Spleen (tissue), 7 donors: ENCODE measurements at regions not wholly inside any gene's neighbourhood (a gene's known extent, or its start where the extent isn't known, plus 50 kb on each side); places are given as distances from the start of the nearest gene placed in this dataset.

ENCODE experiments used
- POLR2A ChIP-seq, 3 donors: fragments of 450-650 bp; IDR thresholded peaks; one replicate each; pipeline ENCODE4 v1.5.1; 2017; ENCODE audit warnings: antibody characterized with exemption in 3 of 3, mild to moderate bottlenecking in 1 of 3
- POLR2AphosphoS5 ChIP-seq, 3 donors: sonication (generic); formaldehyde crosslinking; IDR thresholded peaks; one replicate each; pipeline ENCODE4 v1.5.1; 2017; ENCODE audit warnings: antibody characterized with exemption in 3 of 3
- TF ChIP-seq, protein P1 (sequence below), 11 experiments: fragments of 200-600 bp in 7 of 11; fragments of 450-650 bp in 4 of 11; sonication (generic) in 4 of 11; IDR thresholded peaks in 8 of 11; conservative IDR thresholded peaks in 3 of 11; 1 replicate in 7 of 11; 2 replicates in 4 of 11; pipeline versions ENCODE4 v1.4.0 to v1.8.0; 2016 to 2021; ENCODE audit warnings: antibody characterized with exemption in 11 of 11, inconsistent platforms in 4 of 11, mild to moderate bottlenecking in 1 of 11
- donor health status: DM: no; HTN: no; CAD: no; lungs with moderate emphysema.
- donor health status: DM: no; HTN: no; CAD: no.
- donor health status: DM: no; HTN: no; CAD: no.

GRCh38 chr3:106231086-106231485, 362.3 kb upstream of the CBLB start:
- TF ChIP-seq POLR2AphosphoS5 (IDR thresholded peaks at IDR 0.05) (no peak), POLR2A (IDR thresholded peaks at IDR 0.05) (no peak)
- TF ChIP-seq, protein P1, sequence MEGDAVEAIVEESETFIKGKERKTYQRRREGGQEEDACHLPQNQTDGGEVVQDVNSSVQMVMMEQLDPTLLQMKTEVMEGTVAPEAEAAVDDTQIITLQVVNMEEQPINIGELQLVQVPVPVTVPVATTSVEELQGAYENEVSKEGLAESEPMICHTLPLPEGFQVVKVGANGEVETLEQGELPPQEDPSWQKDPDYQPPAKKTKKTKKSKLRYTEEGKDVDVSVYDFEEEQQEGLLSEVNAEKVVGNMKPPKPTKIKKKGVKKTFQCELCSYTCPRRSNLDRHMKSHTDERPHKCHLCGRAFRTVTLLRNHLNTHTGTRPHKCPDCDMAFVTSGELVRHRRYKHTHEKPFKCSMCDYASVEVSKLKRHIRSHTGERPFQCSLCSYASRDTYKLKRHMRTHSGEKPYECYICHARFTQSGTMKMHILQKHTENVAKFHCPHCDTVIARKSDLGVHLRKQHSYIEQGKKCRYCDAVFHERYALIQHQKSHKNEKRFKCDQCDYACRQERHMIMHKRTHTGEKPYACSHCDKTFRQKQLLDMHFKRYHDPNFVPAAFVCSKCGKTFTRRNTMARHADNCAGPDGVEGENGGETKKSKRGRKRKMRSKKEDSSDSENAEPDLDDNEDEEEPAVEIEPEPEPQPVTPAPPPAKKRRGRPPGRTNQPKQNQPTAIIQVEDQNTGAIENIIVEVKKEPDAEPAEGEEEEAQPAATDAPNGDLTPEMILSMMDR (IDR thresholded peaks at IDR 0.05 in 8 of 11, conservative IDR thresholded peaks at IDR 0.05 in 3 of 11): no peak
